ENCODE measurements at regions not wholly inside any gene's neighbourhood (a gene's known extent, or its start where the extent isn't known, plus 50 kb on each side); places are given as distances from the start of the nearest gene placed in this dataset.

- Histone ChIP-seq H3K9me2 (ENCODE audit: insufficient read depth) (no peaks in the 10 kb centered on the region), H2AFZ (peak overlapping the region; percentile 32; the same call in 1 of the 2 replicates), H3K9me3 (ENCODE audit: low read depth) (no peaks in the 10 kb centered on the region), H3K27ac (no peak overlapping the region), H3K9ac (no peak overlapping the region), H3K4me2 (ENCODE audit: unreplicated experiment) (no peak overlapping the region), H3K27me3 (replicated peaks; ENCODE audit: insufficient read depth) (no peaks in the 10 kb centered on the region), H3K4me1 (ENCODE audit: insufficient read depth) (no peaks in the 10 kb centered on the region; the same call in 1 of the 2 replicates), H3F3A (ENCODE audit: insufficient read depth) (no peaks in the 10 kb centered on the region), H3K79me2 (ENCODE audit: insufficient read depth) (no peaks in the 10 kb centered on the region), H3K4me3 (no peak overlapping the region), H4K20me1 (ENCODE audit: insufficient read depth) (no peaks in the 10 kb centered on the region), H3K36me3 (ENCODE audit: low read depth) (no peaks in the 10 kb centered on the region)
- 4 to 15% methylated on average over 2 of the region's 2 CpGs for WGBS, 2 experiments (ENCODE audit: low coverage in 1 of 2, low lambda C conversion rate in 2 of 2, missing lambda C conversion rate in 2 of 2)
- TF ChIP-seq EZH2 (IDR thresholded peaks at IDR 0.05; ENCODE audit: insufficient read depth, poor library complexity, severe bottlenecking), result no peak
- TF ChIP-seq EZH2phosphoT487 (IDR thresholded peaks at IDR 0.05; ENCODE audit: insufficient read depth, low read depth), result no peak
- in situ Hi-C loops (cut with MboI), result no loop called here
- DNase-seq, result no peak
Observed at GRCh38 chr18:68469049-68469625, 245.8 kb downstream of the TMX3 start.

DNA sequence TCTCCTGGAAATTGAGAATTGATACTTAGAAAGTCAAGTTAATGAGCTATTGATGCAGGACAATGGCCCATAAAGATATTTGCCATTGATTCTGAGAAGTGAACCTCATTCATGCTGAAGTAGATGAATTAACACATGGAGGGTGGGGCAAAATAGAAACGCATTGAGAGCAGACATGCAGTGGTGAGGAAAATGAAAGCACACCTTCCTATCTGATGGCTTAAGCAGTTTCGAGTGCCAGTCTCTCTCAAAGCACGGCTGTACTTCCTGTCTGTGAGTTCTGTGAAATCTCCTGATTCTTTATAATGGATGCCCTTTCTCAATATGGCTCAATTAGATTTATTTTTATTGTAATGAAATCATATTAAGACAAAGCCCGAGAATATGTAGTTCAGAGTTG is 247.0 kb downstream of the TMX3 start:
- H3K36me3 ChIP-seq (ENCODE audit: low read depth), result no peaks in the 10 kb centered on the region
- no peak overlapping the region for H3K27ac ChIP-seq
- H3K27me3 ChIP-seq (replicated peaks; ENCODE audit: insufficient read depth), result no peaks in the 10 kb centered on the region
- H3K79me2 ChIP-seq (ENCODE audit: insufficient read depth), result no peaks in the 10 kb centered on the region
- H3K9me3 ChIP-seq (ENCODE audit: low read depth), result no peaks in the 10 kb centered on the region
- WGBS, 2 experiments (ENCODE audit: low coverage in 1 of 2, low lambda C conversion rate in 2 of 2, missing lambda C conversion rate in 2 of 2), result 91% methylated on average over 4 of the region's 4 CpGs
- in situ Hi-C loops (cut with MboI), result no loop called here
- TF ChIP-seq EZH2 (IDR thresholded peaks at IDR 0.05; ENCODE audit: insufficient read depth, poor library complexity, severe bottlenecking) (no peak), EZH2phosphoT487 (IDR thresholded peaks at IDR 0.05; ENCODE audit: insufficient read depth, low read depth) (no peak)
- H3K4me2 ChIP-seq (ENCODE audit: unreplicated experiment), result no peak overlapping the region
- 0 out of 2 replicates have a peak overlapping the region, but pooled peaks have one; percentile 11 for H2AFZ ChIP-seq
- H3K4me1 ChIP-seq (ENCODE audit: insufficient read depth), result no peaks in the 10 kb centered on the region; the same call in 1 of the 2 replicates
- no peaks in the 10 kb centered on the region for H4K20me1 ChIP-seq (ENCODE audit: insufficient read depth)
- H3K9me2 ChIP-seq (ENCODE audit: insufficient read depth), result no peaks in the 10 kb centered on the region
- H3K4me3 ChIP-seq, result no peak overlapping the region
- H3K9ac ChIP-seq, result no peak overlapping the region
- no peak for DNase-seq
- no peaks in the 10 kb centered on the region for H3F3A ChIP-seq (ENCODE audit: insufficient read depth)

GRCh38 chr18:68467329-68467728 is 247.6 kb downstream of the TMX3 start:
- no peaks in the 10 kb centered on the region for H3K9me3 ChIP-seq (ENCODE audit: low read depth)
- WGBS, 2 experiments (ENCODE audit: low coverage in 1 of 2, low lambda C conversion rate in 2 of 2, missing lambda C conversion rate in 2 of 2), result 68 to 71% methylated on average over 2 of the region's 2 CpGs
- in situ Hi-C loops (cut with MboI), result no loop called here
- no peaks in the 10 kb centered on the region for H3K27me3 ChIP-seq (replicated peaks; ENCODE audit: insufficient read depth)
- no peak overlapping the region for H3K9ac ChIP-seq
- DNase-seq, result no peak
- no peak overlapping the region for H3K4me3 ChIP-seq
- no peak overlapping the region for H2AFZ ChIP-seq
- H3K4me1 ChIP-seq (ENCODE audit: insufficient read depth), result no peaks in the 10 kb centered on the region; the same call in 1 of the 2 replicates
- H3K79me2 ChIP-seq (ENCODE audit: insufficient read depth), result no peaks in the 10 kb centered on the region
- H3K9me2 ChIP-seq (ENCODE audit: insufficient read depth), result no peaks in the 10 kb centered on the region
- H3K36me3 ChIP-seq (ENCODE audit: low read depth), result no peaks in the 10 kb centered on the region
- TF ChIP-seq EZH2phosphoT487 (IDR thresholded peaks at IDR 0.05; ENCODE audit: insufficient read depth, low read depth), result no peak
- no peak for TF ChIP-seq EZH2 (IDR thresholded peaks at IDR 0.05; ENCODE audit: insufficient read depth, poor library complexity, severe bottlenecking)
- no peaks in the 10 kb centered on the region for H4K20me1 ChIP-seq (ENCODE audit: insufficient read depth)
- no peak overlapping the region for H3K4me2 ChIP-seq (ENCODE audit: unreplicated experiment)
- H3F3A ChIP-seq (ENCODE audit: insufficient read depth), result no peaks in the 10 kb centered on the region
- no peak overlapping the region for H3K27ac ChIP-seq

GRCh38 chr18:68466672-68467071 is 248.2 kb downstream of the TMX3 start:
- no peak for DNase-seq
- Histone ChIP-seq H3F3A (ENCODE audit: insufficient read depth) (no peaks in the 10 kb centered on the region), H4K20me1 (ENCODE audit: insufficient read depth) (no peaks in the 10 kb centered on the region), H2AFZ (no peak overlapping the region), H3K36me3 (ENCODE audit: low read depth) (no peaks in the 10 kb centered on the region), H3K9me3 (ENCODE audit: low read depth) (no peaks in the 10 kb centered on the region), H3K27ac (no peak overlapping the region), H3K4me1 (ENCODE audit: insufficient read depth) (no peaks in the 10 kb centered on the region; the same call in 1 of the 2 replicates), H3K4me3 (no peak overlapping the region), H3K9me2 (ENCODE audit: insufficient read depth) (no peaks in the 10 kb centered on the region), H3K4me2 (ENCODE audit: unreplicated experiment) (no peak overlapping the region), H3K27me3 (replicated peaks; ENCODE audit: insufficient read depth) (no peaks in the 10 kb centered on the region), H3K79me2 (ENCODE audit: insufficient read depth) (no peaks in the 10 kb centered on the region), H3K9ac (no peak overlapping the region)
- TF ChIP-seq EZH2 (IDR thresholded peaks at IDR 0.05; ENCODE audit: insufficient read depth, poor library complexity, severe bottlenecking), result no peak
- TF ChIP-seq EZH2phosphoT487 (IDR thresholded peaks at IDR 0.05; ENCODE audit: insufficient read depth, low read depth), result no peak
- in situ Hi-C loops (cut with MboI), result no loop called here
- 100% methylated on average over 1 of the region's 1 CpG for WGBS, 2 experiments (ENCODE audit: low coverage in 1 of 2, low lambda C conversion rate in 2 of 2, missing lambda C conversion rate in 2 of 2)

Data from GM23248 (cell line).